ENCODE measurements at regions not wholly inside any gene's neighbourhood (a gene's known extent, or its start where the extent isn't known, plus 50 kb on each side); places are given as distances from the start of the nearest gene placed in this dataset.
"Not testable (repeated sequence)": the region's sequence is repeated elsewhere in the genome, so short reads cannot be mapped to it uniquely, and the experiment has no call there.

- TF ChIP-seq TSHZ1 (CRISPR knock-in tag; IDR thresholded peaks at IDR 0.05) (no peak), MCM5 (IDR thresholded peaks at IDR 0.05; ENCODE audit: low read depth) (no peak)
Measured at GRCh38 chr2:83364264-83364663, 1094.8 kb downstream of the SUCLG1 start (continued).

- in situ Hi-C loops (cut with MboI); intact Hi-C loops (cut with micrococcal nuclease); DNase-seq (ENCODE audit: extremely low read depth in 1 of 4, low spot score in 3 of 4); H3K4me2 ChIP-seq (ENCODE audit: insufficient read depth, low read length); BruUV-seq (replicated peaks); H3K4me3 ChIP-seq; H3K79me2 ChIP-seq (ENCODE audit: control insufficient read depth, insufficient read depth, low read length); H3K9ac ChIP-seq (ENCODE audit: insufficient read depth in 1 of 2, low read depth in 2 of 2, low read length in 2 of 2); H3K27me3 ChIP-seq (ENCODE audit: control insufficient read depth in 2 of 2, insufficient read depth in 2 of 2, low read length in 2 of 2); H2AFZ ChIP-seq (ENCODE audit: low read depth, low read length); H4K20me1 ChIP-seq (replicated peaks; ENCODE audit: control insufficient read depth, insufficient read depth, low read length); CTCF ChIA-PET (ENCODE audit: low intra/inter-chr PET ratio); POLR2A ChIA-PET; H3K9me3 ChIP-seq (replicated peaks; ENCODE audit: control insufficient read depth, insufficient read depth, low read depth, low read length); H3K9me1 ChIP-seq (ENCODE audit: control insufficient read depth, insufficient read depth, low read length); H3K4me1 ChIP-seq (replicated peaks in 1 of 2; ENCODE audit: control insufficient read depth in 2 of 2, insufficient read depth in 2 of 2, low read length in 2 of 2); H3K27ac ChIP-seq (ENCODE audit: extremely low read depth, low read depth, low read length); FAIRE-seq; ATAC-seq; H3K36me3 ChIP-seq (ENCODE audit: control insufficient read depth, insufficient read depth, low read length): not testable (repeated sequence)
Measured at GRCh38 chr2:83363138-83363537, 1095.9 kb downstream of the SUCLG1 start.
